Right atrium auricular region (tissue), 2 donors: ENCODE measurements at regions not wholly inside any gene's neighbourhood (a gene's known extent, or its start where the extent isn't known, plus 50 kb on each side); places are given as distances from the start of the nearest gene placed in this dataset.

ENCODE experiments used
- DNase-seq: peaks from one replicate; pipeline ENCODE4 v3.0.0-alpha.2; 2019; ENCODE audit warnings: low spot score
- H3K27ac ChIP-seq, 2 donors: fragments of 200-600 bp; sonication (generic); 1 replicate in 1 of 2; 2 replicates in 1 of 2; pipeline ENCODE4 v1.5.1; 2016 to 2019
- H3K27me3 ChIP-seq, 2 donors: fragments of 200-600 bp; sonication (generic); one replicate each; pipeline versions ENCODE4 v1.5.1 to v1.6.0; 2017 to 2019
- H3K36me3 ChIP-seq: fragments of 200-600 bp; sonication (generic); one replicate; pipeline ENCODE4 v1.5.1; 2016
- H3K4me1 ChIP-seq, 2 donors: fragments of 200-600 bp; sonication (generic); one replicate each; pipeline versions ENCODE4 v1.5.1 to v1.6.0; 2017 to 2019
- H3K4me3 ChIP-seq, 2 donors: fragments of 200-600 bp; sonication (generic); 1 replicate in 1 of 2; 2 replicates in 1 of 2; pipeline ENCODE4 v1.5.1; 2017 to 2019; ENCODE audit warnings: mild to moderate bottlenecking in 1 of 2, moderate library complexity in 1 of 2
- H3K9me3 ChIP-seq, 2 donors: fragments of 200-600 bp; sonication (generic); one replicate each; pipeline ENCODE4 v1.5.1; 2019
- TF ChIP-seq, protein P1 (sequence below), 2 donors: fragments of 200-600 bp; sonication (generic); IDR thresholded peaks; one replicate each; pipeline ENCODE4 v1.5.1; 2019; ENCODE audit warnings: antibody characterized with exemption in 2 of 2

- Histone ChIP-seq H3K27ac (no peak overlapping the region), H3K27me3 (no peaks in the 10 kb centered on the region), H3K36me3 (no peaks in the 10 kb centered on the region), H3K4me1 (peaks cover 0 to 8% of the 10 kb centered on the region in 2 donors), H3K9me3 (no peaks in the 10 kb centered on the region), H3K4me3 (no peak overlapping the region)
- no peak for DNase-seq
- TF ChIP-seq, protein P1, sequence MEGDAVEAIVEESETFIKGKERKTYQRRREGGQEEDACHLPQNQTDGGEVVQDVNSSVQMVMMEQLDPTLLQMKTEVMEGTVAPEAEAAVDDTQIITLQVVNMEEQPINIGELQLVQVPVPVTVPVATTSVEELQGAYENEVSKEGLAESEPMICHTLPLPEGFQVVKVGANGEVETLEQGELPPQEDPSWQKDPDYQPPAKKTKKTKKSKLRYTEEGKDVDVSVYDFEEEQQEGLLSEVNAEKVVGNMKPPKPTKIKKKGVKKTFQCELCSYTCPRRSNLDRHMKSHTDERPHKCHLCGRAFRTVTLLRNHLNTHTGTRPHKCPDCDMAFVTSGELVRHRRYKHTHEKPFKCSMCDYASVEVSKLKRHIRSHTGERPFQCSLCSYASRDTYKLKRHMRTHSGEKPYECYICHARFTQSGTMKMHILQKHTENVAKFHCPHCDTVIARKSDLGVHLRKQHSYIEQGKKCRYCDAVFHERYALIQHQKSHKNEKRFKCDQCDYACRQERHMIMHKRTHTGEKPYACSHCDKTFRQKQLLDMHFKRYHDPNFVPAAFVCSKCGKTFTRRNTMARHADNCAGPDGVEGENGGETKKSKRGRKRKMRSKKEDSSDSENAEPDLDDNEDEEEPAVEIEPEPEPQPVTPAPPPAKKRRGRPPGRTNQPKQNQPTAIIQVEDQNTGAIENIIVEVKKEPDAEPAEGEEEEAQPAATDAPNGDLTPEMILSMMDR (IDR thresholded peaks at IDR 0.05): no peak
Observed at GRCh38 chr2:41460661-41461060, 587.2 kb upstream of the PKDCC start.

DNA sequence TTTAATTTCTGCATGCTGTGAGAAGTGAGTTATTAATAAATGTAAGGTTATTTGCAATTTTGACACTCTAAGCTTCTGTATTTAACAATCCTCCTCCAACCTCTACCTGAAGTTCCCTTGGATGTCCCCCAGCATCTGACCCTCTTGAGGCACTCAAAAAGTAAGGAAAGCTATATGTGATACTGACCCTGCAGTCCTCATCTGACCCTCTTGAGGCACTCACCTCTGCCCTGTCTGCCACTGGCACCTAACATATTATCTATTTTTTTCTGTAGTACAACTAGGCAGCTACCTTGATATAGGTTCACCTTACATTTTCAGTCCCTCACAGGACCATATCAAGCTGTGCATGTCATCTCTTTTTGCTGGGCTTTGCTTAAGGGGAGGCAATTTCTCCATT lies 583.4 kb upstream of the PKDCC start:
- Histone ChIP-seq H3K4me1 (no peaks in the 10 kb centered on the region), H3K27ac (no peak overlapping the region), H3K36me3 (no peaks in the 10 kb centered on the region), H3K9me3 (no peaks in the 10 kb centered on the region), H3K4me3 (no peak overlapping the region), H3K27me3 (no peaks in the 10 kb centered on the region)
- TF ChIP-seq, protein P1 (IDR thresholded peaks at IDR 0.05): no peak
- DNase-seq: no peak

DNA sequence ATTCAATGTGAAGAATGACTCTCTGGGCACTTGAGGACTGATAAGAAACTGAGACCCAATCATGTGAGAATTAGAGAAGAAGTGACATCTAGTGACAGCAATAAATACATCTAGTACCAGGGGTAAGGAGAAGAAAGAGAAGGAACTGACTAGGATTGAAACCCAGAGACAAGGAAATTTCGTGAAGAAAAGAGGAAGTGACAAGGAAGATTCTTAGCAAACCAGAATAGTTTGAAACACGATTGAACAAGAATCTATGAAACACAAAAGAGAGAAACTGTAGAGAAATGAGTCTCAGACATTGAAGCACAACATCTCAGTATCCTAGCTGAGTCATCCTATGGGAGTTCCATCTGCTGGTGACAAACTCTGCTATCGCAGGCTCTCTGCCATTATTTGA lies 571.9 kb upstream of the PKDCC start:
- Histone ChIP-seq H3K4me3 (no peak overlapping the region), H3K27ac (no peak overlapping the region), H3K9me3 (no peaks in the 10 kb centered on the region), H3K36me3 (no peaks in the 10 kb centered on the region), H3K4me1 (no peaks in the 10 kb centered on the region), H3K27me3 (no peaks in the 10 kb centered on the region)
- TF ChIP-seq, protein P1 (IDR thresholded peaks at IDR 0.05): no peak
- no peak for DNase-seq

GRCh38 chr2:41482659-41483058 lies 565.2 kb upstream of the PKDCC start:
- TF ChIP-seq, protein P1 (IDR thresholded peaks at IDR 0.05): no peak
- Histone ChIP-seq H3K36me3 (no peaks in the 10 kb centered on the region), H3K27me3 (no peaks in the 10 kb centered on the region), H3K27ac (no peak overlapping the region), H3K4me3 (no peak overlapping the region), H3K9me3 (no peaks in the 10 kb centered on the region), H3K4me1 (peaks cover 0 to 6% of the 10 kb centered on the region in 2 donors)
- DNase-seq: no peak

GRCh38 chr2:41483226-41483625 lies 564.6 kb upstream of the PKDCC start:
- Histone ChIP-seq H3K9me3 (no peaks in the 10 kb centered on the region), H3K36me3 (no peaks in the 10 kb centered on the region), H3K4me1 (peaks cover 0 to 6% of the 10 kb centered on the region in 2 donors), H3K27me3 (no peaks in the 10 kb centered on the region), H3K4me3 (no peak overlapping the region), H3K27ac (no peak overlapping the region)
- DNase-seq: no peak
- TF ChIP-seq, protein P1 (IDR thresholded peaks at IDR 0.05): no peak
